Chondrocyte (in vitro differentiated cells): ENCODE measurements at regions not wholly inside any gene's neighbourhood (a gene's known extent, or its start where the extent isn't known, plus 50 kb on each side); places are given as distances from the start of the nearest gene placed in this dataset.

Experiments
- DNase-seq: peaks from one replicate; pipeline ENCODE4 v3.0.0; 2021; ENCODE audit warnings: mixed read lengths, low spot score
- H3K27ac Mint-ChIP-seq: one replicate; pipeline ENCODE4 v1.8.0; 2021; ENCODE audit warnings: mild to moderate bottlenecking, moderate library complexity, mixed read lengths; ENCODE audit not compliant: unreplicated experiment
- H3K27me3 Mint-ChIP-seq: 2 replicates; pipeline ENCODE4 v1.8.0; 2021; ENCODE audit warnings: low read depth, mixed read lengths
- H3K36me3 Mint-ChIP-seq: 2 replicates; pipeline ENCODE4 v1.8.0; 2021; ENCODE audit warnings: low read depth, mixed read lengths
- H3K4me1 Mint-ChIP-seq: 2 replicates; pipeline ENCODE4 v1.8.0; 2021; ENCODE audit warnings: low read depth, mild to moderate bottlenecking, mixed read lengths
- H3K4me3 Mint-ChIP-seq: one replicate; pipeline ENCODE4 v1.8.0; 2021; ENCODE audit warnings: mild to moderate bottlenecking, moderate library complexity, mixed read lengths; ENCODE audit not compliant: unreplicated experiment
- H3K9me3 Mint-ChIP-seq: 2 replicates; pipeline ENCODE4 v1.8.0; 2021; ENCODE audit warnings: low read depth, mixed read lengths
- TF ChIP-seq, protein P1 (sequence below): fragments of 200-600 bp; sonication (generic); IDR thresholded peaks from 2 replicates; pipeline ENCODE4 v1.5.0; 2021; ENCODE audit warnings: antibody characterized with exemption, mild to moderate bottlenecking, moderate library complexity

DNA sequence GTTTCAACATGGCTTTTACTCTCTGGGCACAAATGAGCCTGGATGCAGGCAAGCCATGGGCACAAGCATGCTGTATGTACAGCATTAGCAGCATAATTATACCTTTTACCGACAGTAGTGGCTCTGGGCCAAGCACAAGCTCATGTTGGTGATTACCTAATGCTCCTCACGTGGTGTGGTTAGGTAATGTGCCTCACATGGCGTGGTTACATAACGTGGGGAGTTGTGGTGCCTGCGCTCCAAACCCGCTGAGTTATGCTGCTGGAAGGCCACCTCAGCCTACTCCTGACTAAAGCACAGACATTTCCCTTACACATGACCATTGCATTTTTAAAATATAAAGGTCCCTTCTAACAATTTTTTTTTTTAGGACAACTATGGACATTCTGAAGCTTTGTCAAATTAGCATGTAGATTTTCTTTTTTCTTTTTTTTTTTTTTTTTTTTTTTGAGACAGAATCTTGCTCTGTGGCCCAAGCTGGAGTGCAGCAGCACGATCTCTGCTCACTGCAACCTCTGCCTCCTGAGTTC lies 794.0 kb downstream of the EFNA5 start:
- DNase-seq: no peak
- Mint-ChIP-seq H3K27me3 (no peaks in the 10 kb centered on the region), H3K36me3 (no peaks in the 10 kb centered on the region), H3K27ac (no peak overlapping the region), H3K4me3 (no peak overlapping the region), H3K9me3 (no peaks in the 10 kb centered on the region), H3K4me1 (peaks cover 7% of the 10 kb centered on the region)
- TF ChIP-seq, protein P1, sequence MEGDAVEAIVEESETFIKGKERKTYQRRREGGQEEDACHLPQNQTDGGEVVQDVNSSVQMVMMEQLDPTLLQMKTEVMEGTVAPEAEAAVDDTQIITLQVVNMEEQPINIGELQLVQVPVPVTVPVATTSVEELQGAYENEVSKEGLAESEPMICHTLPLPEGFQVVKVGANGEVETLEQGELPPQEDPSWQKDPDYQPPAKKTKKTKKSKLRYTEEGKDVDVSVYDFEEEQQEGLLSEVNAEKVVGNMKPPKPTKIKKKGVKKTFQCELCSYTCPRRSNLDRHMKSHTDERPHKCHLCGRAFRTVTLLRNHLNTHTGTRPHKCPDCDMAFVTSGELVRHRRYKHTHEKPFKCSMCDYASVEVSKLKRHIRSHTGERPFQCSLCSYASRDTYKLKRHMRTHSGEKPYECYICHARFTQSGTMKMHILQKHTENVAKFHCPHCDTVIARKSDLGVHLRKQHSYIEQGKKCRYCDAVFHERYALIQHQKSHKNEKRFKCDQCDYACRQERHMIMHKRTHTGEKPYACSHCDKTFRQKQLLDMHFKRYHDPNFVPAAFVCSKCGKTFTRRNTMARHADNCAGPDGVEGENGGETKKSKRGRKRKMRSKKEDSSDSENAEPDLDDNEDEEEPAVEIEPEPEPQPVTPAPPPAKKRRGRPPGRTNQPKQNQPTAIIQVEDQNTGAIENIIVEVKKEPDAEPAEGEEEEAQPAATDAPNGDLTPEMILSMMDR: no peak

DNA sequence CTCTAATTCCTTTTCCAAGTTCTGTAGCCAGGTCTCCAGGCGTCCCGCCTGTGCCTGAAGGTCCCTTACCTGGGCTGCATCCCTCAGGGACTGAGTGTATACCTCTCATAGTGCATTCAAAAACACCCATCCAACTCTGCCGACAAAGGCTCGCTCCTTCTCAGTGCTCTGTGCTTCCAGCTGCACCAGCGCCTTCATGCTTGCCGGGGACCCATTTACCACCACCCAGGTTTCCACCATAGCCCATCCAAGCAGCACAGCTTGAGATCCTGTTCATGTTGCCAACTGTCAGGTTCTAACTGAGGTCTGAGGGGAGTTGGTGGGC lies 794.5 kb downstream of the EFNA5 start:
- Mint-ChIP-seq H3K27me3 (no peaks in the 10 kb centered on the region), H3K4me1 (peaks cover 7% of the 10 kb centered on the region), H3K4me3 (no peak overlapping the region), H3K27ac (no peak overlapping the region), H3K9me3 (no peaks in the 10 kb centered on the region), H3K36me3 (no peaks in the 10 kb centered on the region)
- no peak for DNase-seq
- TF ChIP-seq, protein P1: no peak

DNA sequence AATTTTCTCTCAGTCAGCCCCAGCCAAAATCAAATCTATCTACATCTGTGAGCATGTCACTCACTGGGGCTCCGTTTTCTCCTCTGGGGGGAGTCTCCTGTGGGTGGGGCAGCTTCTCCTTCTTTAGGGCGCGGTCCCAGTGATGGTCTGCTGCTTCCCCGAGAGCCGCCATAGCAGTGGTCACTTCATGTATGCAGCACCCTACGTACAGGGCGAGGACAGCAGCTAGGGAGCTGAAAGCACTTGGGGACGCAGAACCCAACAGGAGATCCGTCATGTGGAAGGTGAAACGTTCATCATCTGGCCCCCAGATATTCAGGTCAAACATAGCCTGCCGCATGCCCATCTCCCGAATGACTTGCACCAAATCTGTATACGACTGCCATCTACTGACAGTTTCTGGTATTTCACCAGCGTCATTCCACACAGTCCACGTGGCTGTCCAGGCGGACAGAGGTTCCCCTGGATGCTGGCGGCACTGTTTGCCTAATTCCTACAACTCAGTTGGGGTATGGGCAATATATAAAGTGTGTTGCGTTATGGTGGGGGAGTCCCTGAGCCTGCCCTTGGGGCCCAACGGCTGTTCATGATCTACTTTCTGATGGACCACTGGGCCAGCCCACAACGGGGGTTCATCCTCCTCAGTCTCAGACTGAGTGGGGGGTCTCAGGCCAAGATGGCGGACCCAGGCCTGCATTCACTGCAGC lies 795.0 kb downstream of the EFNA5 start:
- no peak for DNase-seq
- no peaks in the 10 kb centered on the region for H3K27me3 Mint-ChIP-seq
- peaks cover 7% of the 10 kb centered on the region for H3K4me1 Mint-ChIP-seq
- no peak overlapping the region for H3K27ac Mint-ChIP-seq
- H3K36me3 Mint-ChIP-seq: no peaks in the 10 kb centered on the region
- TF ChIP-seq, protein P1: peak; percentile 77
- H3K4me3 Mint-ChIP-seq: no peak overlapping the region
- no peaks in the 10 kb centered on the region for H3K9me3 Mint-ChIP-seq

DNA sequence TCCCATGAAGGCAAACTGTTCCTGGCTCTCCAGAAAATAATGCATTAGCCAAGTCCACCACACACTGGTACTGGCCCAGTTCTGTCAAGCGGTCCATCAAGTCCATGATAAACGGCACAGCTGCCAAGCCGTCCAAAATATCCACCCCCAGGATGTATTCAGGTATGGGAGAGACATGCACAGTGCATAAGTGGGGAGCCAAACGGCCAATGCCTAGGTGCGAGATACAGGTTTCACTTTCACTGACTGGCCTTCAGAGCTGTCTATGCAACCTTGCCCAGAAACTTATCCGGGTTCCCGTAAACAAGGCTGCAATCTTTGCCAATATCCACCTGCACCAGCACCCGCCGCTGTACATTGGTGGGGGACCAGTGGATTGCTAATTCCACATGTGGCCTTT lies 795.8 kb downstream of the EFNA5 start:
- Mint-ChIP-seq H3K9me3 (no peaks in the 10 kb centered on the region), H3K27ac (no peak overlapping the region), H3K4me3 (no peak overlapping the region), H3K27me3 (no peaks in the 10 kb centered on the region), H3K36me3 (no peaks in the 10 kb centered on the region), H3K4me1 (peaks cover 7% of the 10 kb centered on the region)
- TF ChIP-seq, protein P1: no peak
- DNase-seq: no peak

DNA sequence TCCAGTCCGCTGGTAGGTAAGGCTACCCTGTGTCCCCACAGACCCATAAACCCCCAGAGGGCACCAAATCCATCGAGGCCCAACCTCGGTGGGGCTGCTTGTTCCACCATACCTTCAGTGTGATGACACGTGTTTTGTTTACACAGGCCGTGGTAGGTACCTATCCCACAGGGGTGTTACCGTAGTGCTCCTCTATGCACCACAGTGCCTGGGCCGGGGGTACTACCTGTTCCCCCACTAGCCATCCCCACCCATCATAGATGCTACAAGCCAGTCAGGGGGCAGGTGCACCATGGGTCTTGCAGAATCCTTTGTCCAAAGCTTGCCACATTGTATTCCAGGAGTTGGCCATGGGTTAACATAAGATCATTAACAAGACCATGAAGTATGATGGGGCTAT lies 796.2 kb downstream of the EFNA5 start:
- H3K4me1 Mint-ChIP-seq: peaks cover 7% of the 10 kb centered on the region
- H3K36me3 Mint-ChIP-seq: no peaks in the 10 kb centered on the region
- no peak for DNase-seq
- TF ChIP-seq, protein P1: no peak
- no peaks in the 10 kb centered on the region for H3K27me3 Mint-ChIP-seq
- H3K4me3 Mint-ChIP-seq: no peak overlapping the region
- no peak overlapping the region for H3K27ac Mint-ChIP-seq
- H3K9me3 Mint-ChIP-seq: no peaks in the 10 kb centered on the region
